ENCODE measurements at regions not wholly inside any gene's neighbourhood (a gene's known extent, or its start where the extent isn't known, plus 50 kb on each side); places are given as distances from the start of the nearest gene placed in this dataset.

DNA sequence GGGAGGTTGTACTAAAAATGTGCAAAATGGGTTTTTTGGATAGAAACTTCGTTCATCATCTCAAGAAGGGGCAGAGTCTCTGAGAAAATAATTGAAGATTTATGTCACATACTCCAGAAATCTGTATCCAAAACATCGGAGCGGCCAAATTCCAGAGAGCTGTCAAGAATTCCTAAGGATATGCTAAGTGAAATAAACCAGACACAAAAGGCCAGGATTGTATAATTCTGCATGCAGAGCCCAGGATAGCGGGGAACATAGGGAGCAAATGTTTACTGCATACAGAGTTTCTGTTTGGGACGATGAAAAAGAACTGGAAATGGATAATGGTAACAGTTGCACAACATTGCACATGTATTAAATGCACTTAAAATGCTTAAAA, 224.2 kb upstream of the AUTS2 start:
- TF ChIP-seq ZNF510 (tag by site-specific recombination; IDR thresholded peaks at IDR 0.05; ENCODE audit: insufficient replicate concordance) (no peak), ZNF311 (tag by site-specific recombination; IDR thresholded peaks at IDR 0.05; ENCODE audit: borderline replicate concordance) (no peak), ZNF239 (tag by site-specific recombination; IDR thresholded peaks at IDR 0.05) (no peak), ZNF24 (tag by site-specific recombination; IDR thresholded peaks at IDR 0.05) (no peak), ZNF138 (tag by site-specific recombination; IDR thresholded peaks at IDR 0.05; ENCODE audit: borderline replicate concordance) (no peak), ZNF157 (tag by site-specific recombination; IDR thresholded peaks at IDR 0.05) (no peak), ZNF747 (tag by site-specific recombination; IDR thresholded peaks at IDR 0.05) (no peak)
- TF ChIP-seq, protein P1, sequence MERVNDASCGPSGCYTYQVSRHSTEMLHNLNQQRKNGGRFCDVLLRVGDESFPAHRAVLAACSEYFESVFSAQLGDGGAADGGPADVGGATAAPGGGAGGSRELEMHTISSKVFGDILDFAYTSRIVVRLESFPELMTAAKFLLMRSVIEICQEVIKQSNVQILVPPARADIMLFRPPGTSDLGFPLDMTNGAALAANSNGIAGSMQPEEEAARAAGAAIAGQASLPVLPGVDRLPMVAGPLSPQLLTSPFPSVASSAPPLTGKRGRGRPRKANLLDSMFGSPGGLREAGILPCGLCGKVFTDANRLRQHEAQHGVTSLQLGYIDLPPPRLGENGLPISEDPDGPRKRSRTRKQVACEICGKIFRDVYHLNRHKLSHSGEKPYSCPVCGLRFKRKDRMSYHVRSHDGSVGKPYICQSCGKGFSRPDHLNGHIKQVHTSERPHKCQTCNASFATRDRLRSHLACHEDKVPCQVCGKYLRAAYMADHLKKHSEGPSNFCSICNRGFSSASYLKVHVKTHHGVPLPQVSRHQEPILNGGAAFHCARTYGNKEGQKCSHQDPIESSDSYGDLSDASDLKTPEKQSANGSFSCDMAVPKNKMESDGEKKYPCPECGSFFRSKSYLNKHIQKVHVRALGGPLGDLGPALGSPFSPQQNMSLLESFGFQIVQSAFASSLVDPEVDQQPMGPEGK (tag by site-specific recombination; IDR thresholded peaks at IDR 0.05) = no peak

Data from HEK293 (cell line).